Hepatocyte (in vitro differentiated cells): ENCODE measurements at regions not wholly inside any gene's neighbourhood (a gene's known extent, or its start where the extent isn't known, plus 50 kb on each side); places are given as distances from the start of the nearest gene placed in this dataset.

Source experiments
- CTCF ChIP-seq: fragments of 200-600 bp; sonication (generic); IDR thresholded peaks from 2 replicates; pipeline ENCODE4 v1.5.1; 2016; ENCODE audit warnings: antibody characterized with exemption, mild to moderate bottlenecking; ENCODE audit not compliant: poor library complexity
- EZH2 ChIP-seq: fragments of 200-600 bp; sonication (generic); IDR thresholded peaks from 2 replicates; pipeline ENCODE4 v1.6.1; 2016; ENCODE audit warnings: antibody characterized with exemption, mild to moderate bottlenecking, borderline replicate concordance
- EZH2phosphoT487 ChIP-seq: fragments of 200-600 bp; sonication (generic); IDR thresholded peaks from one replicate; pipeline ENCODE4 v1.6.1; 2018; ENCODE audit warnings: antibody characterized with exemption, mild to moderate bottlenecking, low read depth, moderate library complexity; ENCODE audit not compliant: unreplicated experiment, severe bottlenecking

- no peak for TF ChIP-seq EZH2phosphoT487
- no peak for TF ChIP-seq CTCF
- TF ChIP-seq EZH2 = no peak
Observed at GRCh38 chr4:181254771-181255170, 988.4 kb upstream of the TENM3 start.
